H1 (cell line): ENCODE measurements at regions not wholly inside any gene's neighbourhood (a gene's known extent, or its start where the extent isn't known, plus 50 kb on each side); places are given as distances from the start of the nearest gene placed in this dataset.

ENCODE experiments used
- CTCF ChIA-PET: fragments of 300-600 bp; sonication (Branson Sonifier 250); formaldehyde crosslinking; loops from one replicate; lab custom pipeline; 2021; ENCODE audit not compliant: partially characterized antibody; lab: Charles Lee
- POLR2A ChIA-PET: fragments of 300-600 bp; sonication (Branson Sonifier 250); formaldehyde crosslinking; loops from one replicate; lab custom pipeline; 2021; ENCODE audit warnings: inconsistent platforms; ENCODE audit not compliant: partially characterized antibody; lab: Charles Lee
- DNase-seq, 2 experiments: peaks; one replicate each; pipeline versions ENCODE4 v3.0.0 to v3.0.0-alpha.2; 2010 to 2022; ENCODE audit warnings: low spot score in 2 of 2, low read depth in 1 of 2, mixed read lengths in 1 of 2
- FAIRE-seq: peaks from 2 replicates; lab custom pipeline; 2011; peaks lifted over from hg19 to GRCh38; lab: Jason Lieb, UNC
- H2AFZ ChIP-seq: 2 replicates; pipeline ENCODE4 v1.8.1; 2012; ENCODE audit warnings: low read length, inconsistent platforms
- H2AK5ac ChIP-seq: 2 replicates; pipeline ENCODE4 v1.6.1; 2013; ENCODE audit warnings: low read depth, low read length
- H2BK120ac ChIP-seq: replicated peaks from 2 replicates; pipeline ENCODE3; 2013; ENCODE audit warnings: low read depth, low read length, inconsistent platforms
- H2BK12ac ChIP-seq: 2 replicates; pipeline ENCODE4 v1.6.1; 2013; ENCODE audit warnings: low read depth, low read length
- H2BK15ac ChIP-seq: 2 replicates; pipeline ENCODE4 v1.6.1; 2013; ENCODE audit warnings: low read length
- H2BK20ac ChIP-seq: 2 replicates; pipeline ENCODE4 v1.6.1; 2013; ENCODE audit warnings: low read length
- H2BK5ac ChIP-seq: 2 replicates; pipeline ENCODE4 v1.6.1; 2013; ENCODE audit warnings: low read depth, low read length
- H3K14ac ChIP-seq: 2 replicates; pipeline ENCODE4 v1.6.1; 2013; ENCODE audit warnings: inconsistent platforms; ENCODE audit not compliant: insufficient read length
- H3K18ac ChIP-seq: 2 replicates; pipeline ENCODE4 v1.6.1; 2013; ENCODE audit warnings: low read length; ENCODE audit errors: extremely low read depth
- H3K23ac ChIP-seq: 2 replicates; pipeline ENCODE4 v1.6.1; 2013; ENCODE audit warnings: inconsistent platforms; ENCODE audit not compliant: insufficient read length
- H3K23me2 ChIP-seq: 2 replicates; pipeline ENCODE4 v1.6.1; 2013; ENCODE audit warnings: low read depth, low read length
- H3K27ac ChIP-seq: 2 replicates; pipeline ENCODE4 v1.6.1; 2011; ENCODE audit warnings: low read depth, low read length, inconsistent platforms
- H3K27me3 ChIP-seq, 4 experiments: replicated peaks in 1 of 4; 1 replicate in 1 of 4; 2 replicates in 3 of 4; pipeline versions ENCODE4 v1.6.1 to v1.8.1; 2011 to 2013; ENCODE audit warnings: low read length in 3 of 4, mild to moderate bottlenecking in 3 of 4, inconsistent platforms in 2 of 4, mixed read lengths in 2 of 4, moderate library complexity in 1 of 4; ENCODE audit not compliant: control insufficient read depth in 3 of 4, insufficient read depth in 3 of 4; ENCODE audit errors: extremely low read depth in 1 of 4
- H3K36me3 ChIP-seq, 4 experiments: 2 replicates each; pipeline versions ENCODE4 v1.6.1 to v1.8.1; 2011 to 2013; ENCODE audit warnings: mild to moderate bottlenecking in 4 of 4, low read length in 3 of 4, moderate library complexity in 2 of 4, control low read depth in 1 of 4, inconsistent platforms in 1 of 4; ENCODE audit not compliant: insufficient read depth in 4 of 4, control insufficient read depth in 2 of 4
- H3K4ac ChIP-seq: replicated peaks from 2 replicates; pipeline ENCODE3; 2013; ENCODE audit warnings: low read length, low read depth, mixed read lengths, inconsistent platforms; ENCODE audit not compliant: insufficient read length
- H3K4me1 ChIP-seq, 4 experiments: replicated peaks in 1 of 4; 1 replicate in 1 of 4; 2 replicates in 3 of 4; pipeline versions ENCODE4 v1.6.1 to v1.8.1; 2011 to 2013; ENCODE audit warnings: low read length in 3 of 4, inconsistent platforms in 2 of 4, mixed read lengths in 1 of 4; ENCODE audit not compliant: insufficient read depth in 4 of 4, control insufficient read depth in 3 of 4
- H3K4me2 ChIP-seq, 2 experiments: 2 replicates each; pipeline versions ENCODE4 v1.6.1 to v1.8.1; 2011 to 2013; ENCODE audit warnings: low read depth in 2 of 2, low read length in 2 of 2, control low read depth in 1 of 2, inconsistent platforms in 1 of 2, mild to moderate bottlenecking in 1 of 2; ENCODE audit not compliant: insufficient read depth in 1 of 2
- H3K4me3 ChIP-seq, 4 experiments: fragments of 200-600, 300-600 bp in 1 of 4; sonication (generic), shearing (Covaris generic), sonication (Bioruptor Twin) in 1 of 4; 2 replicates each; pipeline versions ENCODE4 v1.5.1 to v1.8.1; 2011 to 2016; ENCODE audit warnings: low read length in 4 of 4, low read depth in 3 of 4, control low read depth in 2 of 4, inconsistent platforms in 2 of 4, mild to moderate bottlenecking in 2 of 4, mixed read lengths in 1 of 4, moderate library complexity in 1 of 4; ENCODE audit not compliant: insufficient read depth in 2 of 4; ENCODE audit errors: extremely low read depth in 1 of 4
- H3K56ac ChIP-seq: replicated peaks from 2 replicates; pipeline ENCODE3; 2013; ENCODE audit warnings: low read depth, mild to moderate bottlenecking, mixed read lengths, low read length, inconsistent platforms; ENCODE audit not compliant: insufficient read length
- H3K79me1 ChIP-seq: 2 replicates; pipeline ENCODE4 v1.6.1; 2013; ENCODE audit warnings: low read depth, low read length, control low read depth
- H3K79me2 ChIP-seq, 2 experiments: 2 replicates each; pipeline versions ENCODE4 v1.6.1 to v1.8.1; 2012 to 2013; ENCODE audit warnings: low read length in 2 of 2, mild to moderate bottlenecking in 2 of 2, inconsistent platforms in 1 of 2; ENCODE audit not compliant: insufficient read depth in 2 of 2, control insufficient read depth in 1 of 2
- H3K9ac ChIP-seq, 4 experiments: replicated peaks in 1 of 4; 1 replicate in 1 of 4; 2 replicates in 3 of 4; pipeline versions ENCODE4 v1.6.1 to v1.8.1; 2011 to 2013; ENCODE audit warnings: low read depth in 3 of 4, low read length in 3 of 4, control low read depth in 2 of 4, mild to moderate bottlenecking in 2 of 4, moderate library complexity in 2 of 4, inconsistent platforms in 1 of 4; ENCODE audit errors: extremely low read depth in 1 of 4
- H3K9me3 ChIP-seq, 2 experiments: 2 replicates each; pipeline versions ENCODE4 v1.6.1 to v1.8.1; 2012 to 2013; ENCODE audit warnings: mild to moderate bottlenecking in 2 of 2, moderate library complexity in 2 of 2, control low read depth in 1 of 2, inconsistent platforms in 1 of 2, low read depth in 1 of 2, low read length in 1 of 2, mixed read lengths in 1 of 2; ENCODE audit not compliant: insufficient read depth in 2 of 2
- H4K20me1 ChIP-seq, 2 experiments: replicated peaks in 1 of 2; 2 replicates each; pipeline versions ENCODE3 to v1.8.1; 2011 to 2013; ENCODE audit warnings: inconsistent platforms in 2 of 2, low read length in 2 of 2, mild to moderate bottlenecking in 1 of 2; ENCODE audit not compliant: insufficient read depth in 2 of 2, control insufficient read depth in 1 of 2
- H4K5ac ChIP-seq: 2 replicates; pipeline ENCODE4 v1.6.1; 2013; ENCODE audit warnings: low read length, low read depth, mixed read lengths, inconsistent platforms; ENCODE audit not compliant: insufficient read length
- H4K8ac ChIP-seq: 2 replicates; pipeline ENCODE4 v1.8.0; 2013; ENCODE audit warnings: mild to moderate bottlenecking, moderate library complexity, low read length, inconsistent platforms; ENCODE audit not compliant: insufficient read depth; ENCODE audit errors: extremely low read depth
- H4K91ac ChIP-seq: replicated peaks from 2 replicates; pipeline ENCODE3; 2013; ENCODE audit warnings: low read length, mixed read lengths, inconsistent platforms; ENCODE audit not compliant: insufficient read length
- BRCA1 ChIP-seq: IDR thresholded peaks from 2 replicates; pipeline ENCODE4 v1.6.1; 2012; ENCODE audit warnings: low read depth, low read length, improper control_type of control experiment
- CEBPB ChIP-seq: IDR thresholded peaks from 2 replicates; pipeline ENCODE4 v1.6.1; 2012; ENCODE audit warnings: low read depth, low read length
- CHD2 ChIP-seq: IDR thresholded peaks from 2 replicates; pipeline ENCODE4 v1.6.1; 2012; ENCODE audit warnings: low read length, improper control_type of control experiment
- CREB1 ChIP-seq: IDR thresholded peaks from 2 replicates; pipeline ENCODE4 v1.6.1; 2012; ENCODE audit warnings: inconsistent platforms
- GABPA ChIP-seq: IDR thresholded peaks from 2 replicates; pipeline ENCODE4 v1.6.1; 2011; ENCODE audit warnings: mild to moderate bottlenecking, low read length, moderate library complexity, borderline replicate concordance; ENCODE audit not compliant: insufficient read depth
- KDM1A ChIP-seq: fragments of 200-600, 300-600 bp; sonication (generic); IDR thresholded peaks from 2 replicates; pipeline ENCODE4 v1.7.1; 2016; ENCODE audit warnings: mild to moderate bottlenecking, low read length, borderline replicate concordance
- KDM5A ChIP-seq: fragments of 200-600 bp; IDR thresholded peaks from 2 replicates; pipeline ENCODE4 v1.7.1; 2012; ENCODE audit warnings: mild to moderate bottlenecking, low read length, inconsistent platforms, mixed read lengths
- MAFK ChIP-seq: IDR thresholded peaks from 2 replicates; pipeline ENCODE4 v1.6.1; 2012; ENCODE audit warnings: low read depth, mild to moderate bottlenecking, improper control_type of control experiment, low read length
- RFX5 ChIP-seq: IDR thresholded peaks from 2 replicates; pipeline ENCODE4 v1.6.1; 2011; ENCODE audit warnings: low read depth, low read length, improper control_type of control experiment, borderline replicate concordance
- RNF2 ChIP-seq: fragments of 200-900, 300-1000 bp; sonication (generic); IDR thresholded peaks from 2 replicates; pipeline ENCODE4 v1.7.1; 2016; ENCODE audit warnings: borderline replicate concordance, low read depth, mild to moderate bottlenecking, antibody characterized with exemption, low read length; ENCODE audit not compliant: poor library complexity, severe bottlenecking; ENCODE audit errors: missing control alignments
- SIN3A ChIP-seq, 2 experiments: IDR thresholded peaks in 1 of 2; conservative IDR thresholded peaks in 1 of 2; 2 replicates each; pipeline ENCODE4 v1.6.1; 2011 to 2012; ENCODE audit warnings: low read length in 2 of 2, improper control_type of control experiment in 1 of 2, low read depth in 1 of 2, mild to moderate bottlenecking in 1 of 2
- SIRT6 ChIP-seq: IDR thresholded peaks from one replicate; pipeline ENCODE4 v1.7.1; 2012; ENCODE audit warnings: low read length, inconsistent platforms
- SRF ChIP-seq: IDR thresholded peaks from 2 replicates; pipeline ENCODE4 v1.6.1; 2011; ENCODE audit warnings: mild to moderate bottlenecking, low read depth, low read length, moderate library complexity
- SUZ12 ChIP-seq: fragments of 200-600 bp; sonication (generic); IDR thresholded peaks from 2 replicates; pipeline ENCODE4 v1.6.1; 2012; ENCODE audit warnings: mild to moderate bottlenecking, inconsistent platforms, low read length, moderate library complexity, mixed read lengths
- TAF1 ChIP-seq: IDR thresholded peaks from 2 replicates; pipeline ENCODE4 v1.6.1; 2011; ENCODE audit warnings: mild to moderate bottlenecking, low read depth, low read length
- TAF7 ChIP-seq: optimal IDR thresholded peaks from 2 replicates; pipeline ENCODE3; 2011; ENCODE audit warnings: low read depth, mild to moderate bottlenecking, inconsistent platforms, low read length, moderate library complexity, borderline replicate concordance
- TEAD4 ChIP-seq: IDR thresholded peaks from 2 replicates; pipeline ENCODE4 v1.6.1; 2012; ENCODE audit warnings: low read depth, low read length, inconsistent platforms, mixed read lengths
- WGBS, 2 experiments: shearing (Covaris generic) in 1 of 2; methylation state at CpG; one replicate each; pipeline versions ENCODE4 v1.1.6 to v1.1.7; 2013 to 2015; ENCODE audit warnings: low lambda C conversion rate in 2 of 2, mixed read lengths in 2 of 2, inconsistent platforms in 1 of 2, low coverage in 1 of 2, missing lambda C conversion rate in 1 of 2; ENCODE audit not compliant: insufficient replicate concordance in 2 of 2, insufficient coverage in 1 of 2, insufficient read length in 1 of 2; ENCODE audit errors: extremely low coverage in 1 of 2, missing lambda C conversion rate in 1 of 2; 5-methylcytosine and 5-hydroxymethylcytosine counted together

- Histone ChIP-seq H3K79me1 (no peaks in the 10 kb centered on the region), H3K23ac (no peak overlapping the region), H2AK5ac (no peak overlapping the region), H3K9ac (no peak overlapping the region), H3K36me3 (no peaks in the 10 kb centered on the region), H2BK120ac (no peak overlapping the region), H3K56ac (no peak overlapping the region), H3K14ac (no peak overlapping the region), H3K27me3 (no peaks in the 10 kb centered on the region), H3K27ac (no peak overlapping the region), H2AFZ (no peak overlapping the region), H3K23me2 (no peaks in the 10 kb centered on the region), H2BK15ac (no peak overlapping the region), H2BK5ac (no peak overlapping the region), H3K79me2 (no peaks in the 10 kb centered on the region), H4K20me1 (no peaks in the 10 kb centered on the region), H3K4ac (no peak overlapping the region), H2BK20ac (no peak overlapping the region), H2BK12ac (no peak overlapping the region), H3K4me2 (no peak overlapping the region), H3K9me3 (no peaks in the 10 kb centered on the region), H3K18ac (no peak overlapping the region), H4K91ac (no peak overlapping the region), H4K5ac (no peak overlapping the region), H4K8ac (no peak overlapping the region), H3K4me1 (no peaks in the 10 kb centered on the region), H3K4me3 (no peak overlapping the region)
- ChIA-PET CTCF (no interaction called here), POLR2A (no interaction called here)
- FAIRE-seq (no peak), DNase-seq (no peak)
- 66% methylated on average over 4 of the region's 4 CpGs; no CpG with 5 or more reads in 1 of the 2 experiments for WGBS, 2 experiments
- TF ChIP-seq SRF, result no peak
- TF ChIP-seq MAFK, result no peak
- no peak for TF ChIP-seq RFX5
- no peak for TF ChIP-seq GABPA
- TF ChIP-seq SIRT6, result no peak
- TF ChIP-seq KDM5A, result no peak
- TF ChIP-seq CHD2, result no peak
- no peak for TF ChIP-seq BRCA1
- TF ChIP-seq CREB1, result no peak
- TF ChIP-seq SUZ12, result no peak
- no peak for TF ChIP-seq TAF7
- no peak for TF ChIP-seq SIN3A (conservative IDR thresholded peaks at IDR 0.05 in 1 of 2, IDR thresholded peaks at IDR 0.05 in 1 of 2; ENCODE audit: low read depth in 1 of 2, low read length in 2 of 2)
- TF ChIP-seq TEAD4, result no peak
- TF ChIP-seq TAF1, result no peak
- TF ChIP-seq KDM1A, result no peak
- TF ChIP-seq RNF2, result no peak
- TF ChIP-seq CEBPB, result no peak
Measured at GRCh38 chr4:85250852-85251251, 224.1 kb upstream of the ARHGAP24 start.
